ENCODE measurements at regions not wholly inside any gene's neighbourhood (a gene's known extent, or its start where the extent isn't known, plus 50 kb on each side); places are given as distances from the start of the nearest gene placed in this dataset.

- Histone ChIP-seq H3K27me3 (replicated peaks; ENCODE audit: insufficient read depth, low read depth, low read length, poor library complexity) (no peaks in the 10 kb centered on the region), H3K36me3 (ENCODE audit: insufficient read depth, low read length, poor library complexity, severe bottlenecking) (no peaks in the 10 kb centered on the region), H3K27ac (ENCODE audit: low read depth, low read length, poor library complexity, severe bottlenecking) (no peak overlapping the region), H3K9me3 (ENCODE audit: low read depth, low read length, poor library complexity, severe bottlenecking) (no peaks in the 10 kb centered on the region), H3K4me3 (ENCODE audit: low read depth, low read length, poor library complexity, severe bottlenecking) (no peak overlapping the region), H3K4me1 (ENCODE audit: insufficient read depth, low read length, poor library complexity, severe bottlenecking) (no peaks in the 10 kb centered on the region)
- intact Hi-C loops (cut with micrococcal nuclease; ENCODE audit: unreplicated experiment) = no loop called here
- DNase-seq (ENCODE audit: low spot score) = no peak
- POLR2A ChIA-PET (ENCODE audit: low non-redundant PET) = no interaction called here
- TF ChIP-seq EZH2 (IDR thresholded peaks at IDR 0.05; ENCODE audit: borderline replicate concordance, low read depth, low read length, poor library complexity, severe bottlenecking) (no peak), CTCF (conservative IDR thresholded peaks at IDR 0.05; ENCODE audit: low read depth, low read length) (no peak)
- no TSS peak for BruUV-seq (replicated peaks)
- CTCF ChIA-PET = no interaction called here
Observed at GRCh38 chr4:63049726-63050125, 1359.5 kb downstream of the TECRL start.

- POLR2A ChIA-PET (ENCODE audit: low non-redundant PET) = no interaction called here
- CTCF ChIA-PET = no interaction called here
- TF ChIP-seq CTCF (conservative IDR thresholded peaks at IDR 0.05; ENCODE audit: low read depth, low read length) (no peak), EZH2 (IDR thresholded peaks at IDR 0.05; ENCODE audit: borderline replicate concordance, low read depth, low read length, poor library complexity, severe bottlenecking) (no peak)
- no peaks in the 10 kb centered on the region for H3K36me3 ChIP-seq (ENCODE audit: insufficient read depth, low read length, poor library complexity, severe bottlenecking)
- H3K27me3 ChIP-seq (replicated peaks; ENCODE audit: insufficient read depth, low read depth, low read length, poor library complexity) = no peaks in the 10 kb centered on the region
- no peak for DNase-seq (ENCODE audit: low spot score)
- H3K4me1 ChIP-seq (ENCODE audit: insufficient read depth, low read length, poor library complexity, severe bottlenecking) = no peaks in the 10 kb centered on the region
- intact Hi-C loops (cut with micrococcal nuclease; ENCODE audit: unreplicated experiment) = no loop called here
- no peaks in the 10 kb centered on the region for H3K9me3 ChIP-seq (ENCODE audit: low read depth, low read length, poor library complexity, severe bottlenecking)
- no TSS peak for BruUV-seq (replicated peaks)
- no peak overlapping the region for H3K4me3 ChIP-seq (ENCODE audit: low read depth, low read length, poor library complexity, severe bottlenecking)
- no peak overlapping the region for H3K27ac ChIP-seq (ENCODE audit: low read depth, low read length, poor library complexity, severe bottlenecking)
Observed at GRCh38 chr4:63049278-63049677, 1360.0 kb downstream of the TECRL start.

- Histone ChIP-seq H3K27ac (ENCODE audit: low read depth, low read length, poor library complexity, severe bottlenecking) (no peak overlapping the region), H3K9me3 (ENCODE audit: low read depth, low read length, poor library complexity, severe bottlenecking) (no peaks in the 10 kb centered on the region), H3K27me3 (replicated peaks; ENCODE audit: insufficient read depth, low read depth, low read length, poor library complexity) (no peaks in the 10 kb centered on the region), H3K4me3 (ENCODE audit: low read depth, low read length, poor library complexity, severe bottlenecking) (no peak overlapping the region), H3K36me3 (ENCODE audit: insufficient read depth, low read length, poor library complexity, severe bottlenecking) (no peaks in the 10 kb centered on the region), H3K4me1 (ENCODE audit: insufficient read depth, low read length, poor library complexity, severe bottlenecking) (no peaks in the 10 kb centered on the region)
- ChIA-PET POLR2A (ENCODE audit: low non-redundant PET) (no interaction called here), CTCF (no interaction called here)
- BruUV-seq (replicated peaks) = no TSS peak
- intact Hi-C loops (cut with micrococcal nuclease; ENCODE audit: unreplicated experiment) = no loop called here
- no peak for TF ChIP-seq EZH2 (IDR thresholded peaks at IDR 0.05; ENCODE audit: borderline replicate concordance, low read depth, low read length, poor library complexity, severe bottlenecking)
- TF ChIP-seq CTCF (conservative IDR thresholded peaks at IDR 0.05; ENCODE audit: low read depth, low read length) = no peak
- DNase-seq (ENCODE audit: low spot score) = no peak
Observed at GRCh38 chr4:63036159-63036866, 1372.9 kb downstream of the TECRL start.

Data from A673 (cell line).